ENCODE measurements at regions not wholly inside any gene's neighbourhood (a gene's known extent, or its start where the extent isn't known, plus 50 kb on each side); places are given as distances from the start of the nearest gene placed in this dataset.

DNA sequence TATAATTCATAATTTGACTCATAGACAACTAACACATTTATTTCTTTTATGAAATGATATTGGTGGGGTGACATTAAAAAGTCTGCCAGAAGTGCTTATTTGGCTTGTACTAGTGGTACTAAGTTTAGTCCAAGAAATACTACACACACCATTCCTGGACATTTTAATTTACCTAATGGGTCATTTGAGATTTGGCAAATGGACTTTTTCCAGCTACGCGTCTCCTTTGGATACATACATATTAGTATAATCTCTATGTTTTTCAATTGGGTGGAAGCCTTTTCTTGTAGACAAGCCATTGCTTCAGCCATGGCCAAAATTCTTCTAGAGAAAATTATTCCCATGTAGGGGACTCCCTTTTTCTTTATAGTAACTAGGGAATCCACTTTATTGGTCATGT lies 968.5 kb downstream of the C4orf33 start:
- ATAC-seq (ENCODE audit: insufficient read depth, low FRiP score): no peak
- Histone ChIP-seq H3K4me3 (no peak overlapping the region), H3K27ac (ENCODE audit: low read depth in 1 of 2, low read length in 1 of 2) (no peak overlapping the region), H3K9me3 (ENCODE audit: control insufficient read depth in 4 of 4, insufficient read depth in 3 of 4, low read length in 3 of 4) (peaks cover 0 to 4% (median 0%) of the 10 kb centered on the region in 4 donors), H3K36me3 (ENCODE audit: control insufficient read depth in 4 of 4, insufficient read depth in 4 of 4, low read length in 4 of 4) (no peaks in the 10 kb centered on the region), H3K9ac (ENCODE audit: insufficient read depth in 1 of 2, low read length in 2 of 2) (no peak overlapping the region), H3K27me3 (ENCODE audit: control insufficient read depth in 3 of 3, insufficient read depth in 3 of 3, low read length in 2 of 3) (no peaks in the 10 kb centered on the region), H3K4me1 (ENCODE audit: control insufficient read depth in 5 of 5, insufficient read depth in 5 of 5, low read length in 5 of 5) (no peaks in the 10 kb centered on the region)
- TF ChIP-seq, protein P1, sequence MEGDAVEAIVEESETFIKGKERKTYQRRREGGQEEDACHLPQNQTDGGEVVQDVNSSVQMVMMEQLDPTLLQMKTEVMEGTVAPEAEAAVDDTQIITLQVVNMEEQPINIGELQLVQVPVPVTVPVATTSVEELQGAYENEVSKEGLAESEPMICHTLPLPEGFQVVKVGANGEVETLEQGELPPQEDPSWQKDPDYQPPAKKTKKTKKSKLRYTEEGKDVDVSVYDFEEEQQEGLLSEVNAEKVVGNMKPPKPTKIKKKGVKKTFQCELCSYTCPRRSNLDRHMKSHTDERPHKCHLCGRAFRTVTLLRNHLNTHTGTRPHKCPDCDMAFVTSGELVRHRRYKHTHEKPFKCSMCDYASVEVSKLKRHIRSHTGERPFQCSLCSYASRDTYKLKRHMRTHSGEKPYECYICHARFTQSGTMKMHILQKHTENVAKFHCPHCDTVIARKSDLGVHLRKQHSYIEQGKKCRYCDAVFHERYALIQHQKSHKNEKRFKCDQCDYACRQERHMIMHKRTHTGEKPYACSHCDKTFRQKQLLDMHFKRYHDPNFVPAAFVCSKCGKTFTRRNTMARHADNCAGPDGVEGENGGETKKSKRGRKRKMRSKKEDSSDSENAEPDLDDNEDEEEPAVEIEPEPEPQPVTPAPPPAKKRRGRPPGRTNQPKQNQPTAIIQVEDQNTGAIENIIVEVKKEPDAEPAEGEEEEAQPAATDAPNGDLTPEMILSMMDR (IDR thresholded peaks at IDR 0.05; ENCODE audit: control extremely low read depth, extremely low read depth): no peak
- no peak for DNase-seq
- 67 to 93% methylated on average over 2 of the region's 2 CpGs for WGBS, 2 donors

DNA sequence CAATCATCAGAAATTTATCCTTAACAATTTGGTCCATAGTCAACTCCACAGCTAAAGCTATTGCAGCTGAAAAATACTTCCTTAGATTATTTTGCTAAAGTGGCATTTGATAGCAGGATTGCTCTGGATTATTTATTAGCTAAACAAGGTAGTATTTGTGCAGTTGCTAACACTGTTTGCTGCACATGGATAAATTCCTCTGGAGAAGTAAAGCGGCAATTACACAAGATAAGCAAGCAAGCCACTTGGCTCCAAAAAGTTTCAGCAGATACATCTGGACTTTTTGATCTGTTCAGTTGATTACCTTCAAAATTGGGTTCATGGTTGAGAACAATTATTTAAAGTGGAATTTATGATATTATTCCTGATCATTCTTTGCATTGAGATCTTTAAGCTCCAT lies 971.5 kb downstream of the C4orf33 start:
- WGBS, 2 donors: 93 to 94% methylated on average over 1 of the region's 1 CpG
- no peaks in the 10 kb centered on the region for H3K27me3 ChIP-seq (ENCODE audit: control insufficient read depth in 3 of 3, insufficient read depth in 3 of 3, low read length in 2 of 3)
- H3K4me3 ChIP-seq: no peak overlapping the region
- H3K4me1 ChIP-seq (ENCODE audit: control insufficient read depth in 5 of 5, insufficient read depth in 5 of 5, low read length in 5 of 5): no peaks in the 10 kb centered on the region
- TF ChIP-seq, protein P1 (IDR thresholded peaks at IDR 0.05; ENCODE audit: control extremely low read depth, extremely low read depth): no peak
- no peak overlapping the region for H3K9ac ChIP-seq (ENCODE audit: insufficient read depth in 1 of 2, low read length in 2 of 2)
- no peaks in the 10 kb centered on the region for H3K9me3 ChIP-seq (ENCODE audit: control insufficient read depth in 4 of 4, insufficient read depth in 3 of 4, low read length in 3 of 4)
- no peak overlapping the region for H3K27ac ChIP-seq (ENCODE audit: low read depth in 1 of 2, low read length in 1 of 2)
- ATAC-seq (ENCODE audit: insufficient read depth, low FRiP score): no peak
- no peak for DNase-seq
- no peaks in the 10 kb centered on the region for H3K36me3 ChIP-seq (ENCODE audit: control insufficient read depth in 4 of 4, insufficient read depth in 4 of 4, low read length in 4 of 4)

DNA sequence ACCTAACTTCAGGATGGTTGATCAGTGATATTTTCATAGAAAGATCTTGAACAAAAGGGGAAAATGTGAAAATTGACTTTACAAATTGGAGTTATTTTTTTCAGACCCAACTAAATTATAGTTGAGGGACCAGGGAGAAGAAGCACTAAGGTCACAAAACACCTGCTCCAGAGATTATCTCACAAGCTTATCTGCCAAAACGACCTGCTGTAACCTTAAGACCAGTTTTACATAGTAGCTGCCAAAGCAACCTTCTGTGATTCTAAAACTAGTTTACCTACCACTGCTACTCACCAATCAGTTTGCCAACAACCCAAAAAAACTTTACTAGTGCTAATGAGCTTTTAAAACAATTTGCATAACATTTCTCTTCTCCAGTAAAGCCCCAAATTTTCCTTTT lies 972.1 kb downstream of the C4orf33 start:
- Histone ChIP-seq H3K9ac (ENCODE audit: insufficient read depth in 1 of 2, low read length in 2 of 2) (no peak overlapping the region), H3K4me3 (no peak overlapping the region), H3K27ac (ENCODE audit: low read depth in 1 of 2, low read length in 1 of 2) (no peak overlapping the region), H3K27me3 (ENCODE audit: control insufficient read depth in 3 of 3, insufficient read depth in 3 of 3, low read length in 2 of 3) (no peaks in the 10 kb centered on the region), H3K4me1 (ENCODE audit: control insufficient read depth in 5 of 5, insufficient read depth in 5 of 5, low read length in 5 of 5) (no peaks in the 10 kb centered on the region), H3K36me3 (ENCODE audit: control insufficient read depth in 4 of 4, insufficient read depth in 4 of 4, low read length in 4 of 4) (no peaks in the 10 kb centered on the region), H3K9me3 (ENCODE audit: control insufficient read depth in 4 of 4, insufficient read depth in 3 of 4, low read length in 3 of 4) (no peaks in the 10 kb centered on the region)
- no peak for ATAC-seq (ENCODE audit: insufficient read depth, low FRiP score)
- no peak for DNase-seq
- 21 to 30% methylated on average over 1 of the region's 1 CpG for WGBS, 2 donors
- TF ChIP-seq, protein P1 (IDR thresholded peaks at IDR 0.05; ENCODE audit: control extremely low read depth, extremely low read depth): no peak

DNA sequence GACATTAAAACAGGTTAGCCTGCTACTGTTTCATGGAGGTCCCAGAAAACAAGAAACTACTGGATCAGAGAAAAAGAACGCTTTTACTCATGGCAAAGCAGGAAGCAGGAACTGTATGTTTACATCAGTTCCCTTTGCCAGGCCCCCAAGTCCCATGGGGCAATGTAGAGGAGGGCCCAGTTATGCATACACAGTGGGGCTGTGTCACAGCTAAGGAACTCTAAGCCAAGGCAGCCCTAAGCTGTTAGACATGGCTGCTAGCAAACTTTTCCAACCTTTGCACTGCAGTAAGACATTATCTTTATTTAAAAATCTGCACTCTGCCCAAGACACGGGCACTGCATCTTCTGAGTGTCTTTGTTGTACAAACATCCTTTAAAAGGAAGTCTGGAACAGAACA lies 975.8 kb downstream of the C4orf33 start:
- Histone ChIP-seq H3K36me3 (ENCODE audit: control insufficient read depth in 4 of 4, insufficient read depth in 4 of 4, low read length in 4 of 4) (no peaks in the 10 kb centered on the region), H3K27ac (ENCODE audit: low read depth in 1 of 2, low read length in 1 of 2) (no peak overlapping the region), H3K9ac (ENCODE audit: insufficient read depth in 1 of 2, low read length in 2 of 2) (no peak overlapping the region), H3K4me1 (ENCODE audit: control insufficient read depth in 5 of 5, insufficient read depth in 5 of 5, low read length in 5 of 5) (no peaks in the 10 kb centered on the region), H3K4me3 (no peak overlapping the region), H3K9me3 (ENCODE audit: control insufficient read depth in 4 of 4, insufficient read depth in 3 of 4, low read length in 3 of 4) (no peaks in the 10 kb centered on the region), H3K27me3 (ENCODE audit: control insufficient read depth in 3 of 3, insufficient read depth in 3 of 3, low read length in 2 of 3) (no peaks in the 10 kb centered on the region)
- TF ChIP-seq, protein P1 (IDR thresholded peaks at IDR 0.05; ENCODE audit: control extremely low read depth, extremely low read depth): no peak
- WGBS, 2 donors: 56 to 63% methylated on average over 2 of the region's 2 CpGs
- DNase-seq (no peak), ATAC-seq (ENCODE audit: insufficient read depth, low FRiP score) (no peak)

Measured in lung (tissue), 11 donors.